Sigmoid colon (tissue), 6 donors: ENCODE measurements at regions not wholly inside any gene's neighbourhood (a gene's known extent, or its start where the extent isn't known, plus 50 kb on each side); places are given as distances from the start of the nearest gene placed in this dataset.
A peak's percentile ranks its signal among the peaks of the same experiment; 100 is the strongest.

Experiments
- DNase-seq: peaks from one replicate; pipeline ENCODE4 v3.0.0-alpha.2; 2019
- H3K27ac ChIP-seq, 4 donors: fragments of 200-600 bp; sonication (generic); one replicate each; pipeline ENCODE4 v1.5.1; 2016 to 2019; ENCODE audit warnings: mild to moderate bottlenecking in 1 of 4
- H3K27me3 ChIP-seq, 3 donors: fragments of 200-600 bp; sonication (generic); one replicate each; pipeline ENCODE4 v1.5.1; 2019; ENCODE audit warnings: mild to moderate bottlenecking in 1 of 3
- H3K36me3 ChIP-seq, 4 donors: fragments of 200-600 bp; sonication (generic); one replicate each; pipeline ENCODE4 v1.5.1; 2016 to 2019
- H3K4me1 ChIP-seq, 4 donors: fragments of 200-600 bp; sonication (generic); one replicate each; pipeline ENCODE4 v1.5.1; 2017 to 2019
- H3K4me3 ChIP-seq, 4 donors: fragments of 200-600 bp; sonication (generic); one replicate each; pipeline ENCODE4 v1.5.1; 2017 to 2019; ENCODE audit warnings: mild to moderate bottlenecking in 2 of 4, moderate library complexity in 1 of 4
- H3K9me3 ChIP-seq, 4 donors: fragments of 200-600 bp in 3 of 4; sonication (generic) in 3 of 4; one replicate each; pipeline versions ENCODE4 v1.5.1 to v1.6.1; 2013 to 2019
- CTCF ChIP-seq, 4 experiments: fragments of 450-650 bp in 3 of 4; fragments of 200-600 bp in 1 of 4; IDR thresholded peaks; one replicate each; pipeline ENCODE4 v1.5.1; 2016 to 2019; ENCODE audit warnings: antibody characterized with exemption in 4 of 4, mild to moderate bottlenecking in 3 of 4, moderate library complexity in 2 of 4
- EP300 ChIP-seq, 4 donors: sonication (generic); formaldehyde crosslinking; IDR thresholded peaks; one replicate each; pipeline ENCODE4 v1.6.1; 2017; ENCODE audit warnings: antibody characterized with exemption in 4 of 4
- POLR2A ChIP-seq, 2 donors: fragments of 450-650 bp; IDR thresholded peaks; one replicate each; pipeline ENCODE4 v1.6.1; 2016; ENCODE audit warnings: antibody characterized with exemption in 2 of 2, mild to moderate bottlenecking in 2 of 2, moderate library complexity in 2 of 2
- POLR2AphosphoS5 ChIP-seq, 4 donors: sonication (generic); formaldehyde crosslinking; IDR thresholded peaks; one replicate each; pipeline ENCODE4 v1.6.1; 2017; ENCODE audit warnings: antibody characterized with exemption in 4 of 4
- WGBS, 2 donors: extraction: QIAGEN DNeasy Blood & Tissue Kit; methylation state at CpG; one replicate each; pipeline ENCODE4 v1.1.7; 2013; 5-methylcytosine and 5-hydroxymethylcytosine counted together
- intact Hi-C: fragments of 100-400 bp; cut with DNase I; formaldehyde crosslinking; loops from one replicate; pipeline ENCODE4 v1.15.1; 2023
- donor health status: healthy with polysubstance abuse.
- donor health status: healthy.

GRCh38 chr17:72553051-72553755 lies 432.4 kb downstream of the SOX9 start:
- intact Hi-C loops, result no loop called here
- Histone ChIP-seq H3K27ac (no peak overlapping the region), H3K36me3 (no peaks in the 10 kb centered on the region), H3K4me1 (no peaks in the 10 kb centered on the region), H3K27me3 (peaks cover 0 to 8% (median 0%) of the 10 kb centered on the region in 3 donors), H3K9me3 (no peaks in the 10 kb centered on the region), H3K4me3 (no peak overlapping the region)
- TF ChIP-seq CTCF (IDR thresholded peaks at IDR 0.05) (no peak), EP300 (IDR thresholded peaks at IDR 0.05) (no peak), POLR2A (IDR thresholded peaks at IDR 0.05) (no peak), POLR2AphosphoS5 (IDR thresholded peaks at IDR 0.05) (no peak)
- DNase-seq, result no peak
- WGBS, 2 donors, result 94% methylated on average over 16 of the region's 16 CpGs

- H3K4me1 ChIP-seq, result no peaks in the 10 kb centered on the region
- no peaks in the 10 kb centered on the region for H3K9me3 ChIP-seq
- no peak overlapping the region for H3K27ac ChIP-seq
- H3K4me3 ChIP-seq, result no peak overlapping the region
- H3K36me3 ChIP-seq, result no peaks in the 10 kb centered on the region
- H3K27me3 ChIP-seq, result peaks cover 0 to 8% (median 0%) of the 10 kb centered on the region in 3 donors
- intact Hi-C loops, result no loop called here
- no peak for TF ChIP-seq POLR2A (IDR thresholded peaks at IDR 0.05)
- no peak for TF ChIP-seq EP300 (IDR thresholded peaks at IDR 0.05)
- TF ChIP-seq POLR2AphosphoS5 (IDR thresholded peaks at IDR 0.05), result no peak
- DNase-seq, result no peak
- WGBS, 2 donors, result 82 to 86% methylated on average over 5 of the region's 5 CpGs
Observed at GRCh38 chr17:72554508-72554907, 433.7 kb downstream of the SOX9 start.

GRCh38 chr17:72555052-72555451 lies 434.2 kb downstream of the SOX9 start:
- no peak for DNase-seq
- intact Hi-C loops, result no loop called here
- no peak overlapping the region for H3K27ac ChIP-seq
- H3K4me3 ChIP-seq, result no peak overlapping the region
- no peaks in the 10 kb centered on the region for H3K36me3 ChIP-seq
- peaks cover 0 to 8% (median 0%) of the 10 kb centered on the region in 3 donors for H3K27me3 ChIP-seq
- 75 to 78% methylated on average over 9 of the region's 9 CpGs for WGBS, 2 donors
- no peak for TF ChIP-seq EP300 (IDR thresholded peaks at IDR 0.05)
- TF ChIP-seq CTCF (IDR thresholded peaks at IDR 0.05), result no peak
- TF ChIP-seq POLR2AphosphoS5 (IDR thresholded peaks at IDR 0.05), result no peak
- TF ChIP-seq POLR2A (IDR thresholded peaks at IDR 0.05), result no peak
- no peaks in the 10 kb centered on the region for H3K4me1 ChIP-seq
- H3K9me3 ChIP-seq, result no peaks in the 10 kb centered on the region

- Histone ChIP-seq H3K9me3 (no peaks in the 10 kb centered on the region), H3K36me3 (no peaks in the 10 kb centered on the region), H3K4me1 (no peaks in the 10 kb centered on the region), H3K27ac (no peak overlapping the region), H3K27me3 (peaks cover 0 to 8% (median 0%) of the 10 kb centered on the region in 3 donors), H3K4me3 (no peak overlapping the region)
- no peak for DNase-seq
- intact Hi-C loops, result no loop called here
- TF ChIP-seq CTCF (IDR thresholded peaks at IDR 0.05), result peak in 3 of 4 experiments; percentile 27 to 66 (median 64)
- TF ChIP-seq EP300 (IDR thresholded peaks at IDR 0.05), result no peak
- WGBS, 2 donors, result 32 to 39% methylated on average over 24 of the region's 24 CpGs
Observed at GRCh38 chr17:72556944-72557826, 436.4 kb downstream of the SOX9 start.

- no peak for DNase-seq
- H3K4me3 ChIP-seq, result no peak overlapping the region
- no peaks in the 10 kb centered on the region for H3K36me3 ChIP-seq
- no peaks in the 10 kb centered on the region for H3K4me1 ChIP-seq
- no peak for TF ChIP-seq POLR2A (IDR thresholded peaks at IDR 0.05)
- no peak for TF ChIP-seq POLR2AphosphoS5 (IDR thresholded peaks at IDR 0.05)
- TF ChIP-seq CTCF (IDR thresholded peaks at IDR 0.05), result no peak
- peaks cover 0 to 8% (median 0%) of the 10 kb centered on the region in 3 donors for H3K27me3 ChIP-seq
- intact Hi-C loops, result no loop called here
- 79 to 86% methylated on average over 10 of the region's 10 CpGs for WGBS, 2 donors
- H3K27ac ChIP-seq, result no peak overlapping the region
- H3K9me3 ChIP-seq, result no peaks in the 10 kb centered on the region
Observed at GRCh38 chr17:72558971-72559476, 438.2 kb downstream of the SOX9 start.
